Mesodermal cell (in vitro differentiated cells): ENCODE measurements at regions not wholly inside any gene's neighbourhood (a gene's known extent, or its start where the extent isn't known, plus 50 kb on each side); places are given as distances from the start of the nearest gene placed in this dataset.

Experiments
- H3K27ac ChIP-seq: 2 replicates; pipeline ENCODE4 v1.7.0; 2013; ENCODE audit warnings: mild to moderate bottlenecking, low read depth, low read length, moderate library complexity; ENCODE audit not compliant: severe bottlenecking
- H3K36me3 ChIP-seq: 2 replicates; pipeline ENCODE4 v1.7.1; 2013; ENCODE audit warnings: mild to moderate bottlenecking, low read length, moderate library complexity; ENCODE audit not compliant: control insufficient read depth, insufficient read depth
- H3K4me1 ChIP-seq: one replicate; pipeline ENCODE4 v1.7.1; 2013; ENCODE audit warnings: mild to moderate bottlenecking, low read length; ENCODE audit not compliant: insufficient read depth, control insufficient read depth, poor library complexity, severe bottlenecking
- H3K4me3 ChIP-seq: 2 replicates; pipeline ENCODE4 v1.7.0; 2013; ENCODE audit warnings: low read length, control low read depth, mild to moderate bottlenecking; ENCODE audit not compliant: insufficient read depth, poor library complexity, severe bottlenecking; ENCODE audit errors: extremely low read depth
- H3K9me3 ChIP-seq: 2 replicates; pipeline ENCODE4 v1.7.1; 2013; ENCODE audit warnings: mild to moderate bottlenecking, low read length, moderate library complexity; ENCODE audit not compliant: control insufficient read depth
- WGBS, 2 experiments: methylation state at CpG; one replicate each; pipeline ENCODE4 v1.1.5; 2013; ENCODE audit warnings: missing lambda C conversion rate in 2 of 2; ENCODE audit not compliant: insufficient coverage in 2 of 2; 5-methylcytosine and 5-hydroxymethylcytosine counted together

DNA sequence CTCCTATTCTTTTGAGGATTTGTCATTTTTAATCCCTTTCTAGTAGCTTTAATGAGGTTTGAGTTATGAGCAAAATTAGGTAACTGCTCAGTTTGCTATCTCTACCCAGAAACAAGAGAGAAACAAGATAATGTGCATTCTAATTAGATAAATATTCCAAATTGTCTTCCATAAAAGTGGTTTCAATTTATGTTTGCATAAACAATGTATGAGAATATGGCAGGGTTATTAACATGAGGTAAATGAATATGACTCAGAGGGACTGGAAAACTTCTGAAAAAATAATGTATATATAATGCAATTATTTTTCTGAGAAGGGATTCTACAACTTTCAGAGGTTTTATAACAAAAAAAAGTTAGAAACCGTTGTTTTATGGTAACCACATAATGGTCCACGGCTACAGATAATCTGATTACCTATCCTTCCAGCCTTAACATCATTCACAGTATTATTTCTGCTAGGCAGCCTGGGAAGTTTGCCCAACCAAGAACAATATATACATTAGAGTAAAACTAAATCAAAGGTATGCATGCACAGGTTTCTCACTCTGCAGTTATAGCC lies 101.2 kb downstream of the CRPPA start:
- H3K4me3 ChIP-seq, result no peak overlapping the region
- H3K36me3 ChIP-seq, result no peaks in the 10 kb centered on the region
- WGBS, 2 experiments, result no CpG with 5 or more reads among the region's 2 CpGs
- no peaks in the 10 kb centered on the region for H3K9me3 ChIP-seq
- H3K4me1 ChIP-seq, result no peaks in the 10 kb centered on the region
- H3K27ac ChIP-seq, result no peak overlapping the region

DNA sequence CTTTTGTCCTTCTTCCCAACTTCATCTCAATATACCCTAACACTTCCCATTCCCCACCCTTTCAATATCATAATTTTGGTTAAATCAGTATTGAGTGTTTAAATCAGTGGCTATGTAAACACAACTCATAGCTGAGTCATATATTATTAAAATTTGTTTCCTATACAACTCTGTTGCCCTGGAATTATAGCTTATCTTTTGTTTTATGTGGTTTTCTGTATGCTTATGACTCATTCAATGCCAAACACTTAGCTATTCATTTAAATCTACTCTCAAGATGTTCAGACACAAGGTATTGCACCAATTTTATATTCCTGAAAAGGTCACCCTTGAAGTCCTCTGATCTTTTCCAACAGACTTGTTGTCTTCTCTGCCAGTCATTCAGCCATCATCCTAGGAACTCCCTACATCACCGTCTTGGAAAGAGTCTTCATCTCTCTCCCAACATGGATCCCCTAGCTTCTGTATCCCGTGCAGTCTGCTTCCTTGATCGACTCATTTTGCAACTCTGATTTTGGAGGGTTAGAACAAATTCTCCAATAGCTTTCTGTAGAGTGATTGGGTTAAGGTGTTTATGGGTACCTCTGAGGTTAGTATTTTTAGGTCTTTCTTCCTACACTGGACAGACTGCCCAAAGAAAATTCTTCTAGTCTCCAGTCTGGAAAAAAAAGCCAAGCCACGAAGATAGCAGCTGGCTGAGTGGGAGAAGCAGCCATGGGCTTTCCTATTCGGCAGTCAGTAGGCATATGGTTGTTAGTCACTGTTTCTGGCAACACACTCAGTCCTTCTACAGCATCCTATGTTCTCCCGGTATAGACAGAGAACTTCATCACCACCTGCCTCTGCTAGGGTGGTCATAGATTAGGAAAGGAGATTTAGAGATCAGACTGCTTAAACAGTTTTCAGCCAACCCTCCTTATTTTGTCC lies 102.1 kb downstream of the CRPPA start:
- Histone ChIP-seq H3K4me3 (no peak overlapping the region), H3K27ac (no peak overlapping the region), H3K4me1 (no peaks in the 10 kb centered on the region), H3K36me3 (no peaks in the 10 kb centered on the region), H3K9me3 (no peaks in the 10 kb centered on the region)
- WGBS, 2 experiments, result 68 to 88% methylated on average over 3 to 4 of the region's 6 CpGs

DNA sequence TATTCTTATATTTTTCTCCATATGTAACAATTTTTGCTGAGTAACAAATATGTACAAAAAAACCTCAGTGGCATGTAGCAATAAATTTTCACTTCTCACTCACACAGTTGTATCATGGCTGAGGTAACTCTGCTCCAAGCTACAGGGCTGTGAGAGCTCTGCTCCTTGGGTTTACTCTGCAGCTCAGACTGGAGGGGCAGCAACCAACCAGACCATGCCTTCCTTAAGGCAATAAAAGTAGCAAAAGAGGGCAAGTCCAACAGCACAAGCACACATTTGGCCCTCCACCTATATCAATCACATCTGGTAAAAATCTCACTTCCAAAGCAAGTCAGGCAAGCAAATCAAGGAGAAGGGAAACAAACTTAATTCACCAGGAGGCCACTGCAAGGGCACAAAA lies 102.9 kb downstream of the CRPPA start:
- H3K36me3 ChIP-seq, result no peaks in the 10 kb centered on the region
- H3K4me3 ChIP-seq, result no peak overlapping the region
- H3K9me3 ChIP-seq, result no peaks in the 10 kb centered on the region
- H3K27ac ChIP-seq, result no peak overlapping the region
- no peaks in the 10 kb centered on the region for H3K4me1 ChIP-seq

DNA sequence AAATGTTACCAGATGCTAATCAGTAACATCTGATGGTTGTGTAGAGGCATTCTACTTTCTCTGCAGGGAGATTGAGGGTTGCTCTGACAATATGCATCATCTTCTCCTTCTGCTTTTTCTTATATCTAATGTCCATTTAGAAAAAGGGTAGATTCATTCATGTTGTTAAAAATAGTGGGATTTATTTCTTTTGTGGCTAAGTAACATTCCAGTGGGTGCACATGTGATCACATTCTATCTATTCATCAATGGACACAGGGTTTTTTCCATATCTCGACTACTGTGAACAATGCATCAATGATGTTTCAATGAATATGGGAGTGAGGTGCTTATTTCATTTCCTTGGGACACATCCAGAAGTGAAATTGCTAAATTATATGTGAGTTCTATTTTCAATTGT lies 103.9 kb downstream of the CRPPA start:
- no peaks in the 10 kb centered on the region for H3K9me3 ChIP-seq
- no CpG with 5 or more reads among the region's 1 CpG for WGBS, 2 experiments
- H3K36me3 ChIP-seq, result no peaks in the 10 kb centered on the region
- no peak overlapping the region for H3K27ac ChIP-seq
- no peaks in the 10 kb centered on the region for H3K4me1 ChIP-seq
- H3K4me3 ChIP-seq, result no peak overlapping the region

DNA sequence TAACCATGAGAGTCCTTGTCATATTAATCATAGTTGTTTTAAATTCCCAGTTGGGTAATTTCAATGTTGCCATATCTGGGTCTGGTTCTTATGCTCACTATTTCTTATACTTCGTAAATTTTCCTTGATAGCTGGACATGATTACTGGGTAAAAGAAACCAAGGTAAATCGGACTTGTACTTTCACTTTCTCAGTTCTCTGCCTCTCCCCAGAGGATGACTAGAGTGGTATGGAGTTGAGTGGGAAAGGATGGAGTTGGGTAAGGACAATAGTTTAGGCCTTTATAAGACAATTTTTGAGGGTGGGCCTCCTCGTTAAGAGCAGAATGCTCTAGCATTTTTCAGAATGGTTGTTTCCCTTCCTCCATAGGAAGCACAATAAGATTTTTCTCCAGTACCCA lies 106.1 kb downstream of the CRPPA start:
- Histone ChIP-seq H3K27ac (no peak overlapping the region), H3K36me3 (no peaks in the 10 kb centered on the region), H3K4me1 (no peaks in the 10 kb centered on the region), H3K9me3 (no peaks in the 10 kb centered on the region), H3K4me3 (no peak overlapping the region)
- WGBS, 2 experiments, result 80% methylated on average over 1 of the region's 3 CpGs; no CpG with 5 or more reads in 1 of the 2 experiments

DNA sequence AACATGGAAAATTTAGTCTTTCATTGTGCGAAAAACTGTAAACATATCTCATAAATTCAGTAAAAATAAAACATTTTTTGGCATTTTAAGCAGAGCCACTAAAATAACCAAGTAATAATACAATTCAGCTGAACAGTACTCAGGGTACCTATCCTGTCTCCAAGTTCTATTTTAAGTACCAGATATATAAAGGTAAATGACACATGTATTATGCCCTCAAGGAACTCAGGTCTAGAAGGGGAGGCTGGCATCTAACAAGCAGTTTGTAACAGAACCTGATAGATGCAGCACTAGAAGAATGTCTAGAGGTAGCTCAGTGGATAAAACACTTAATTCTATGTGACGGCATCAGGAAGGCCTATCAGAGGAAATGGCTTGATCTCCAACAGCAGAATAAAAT lies 112.2 kb downstream of the CRPPA start:
- Histone ChIP-seq H3K36me3 (no peaks in the 10 kb centered on the region), H3K9me3 (no peaks in the 10 kb centered on the region), H3K27ac (no peak overlapping the region), H3K4me3 (no peak overlapping the region), H3K4me1 (no peaks in the 10 kb centered on the region)
- WGBS, 2 experiments, result 91 to 100% methylated on average over 1 of the region's 2 CpGs

DNA sequence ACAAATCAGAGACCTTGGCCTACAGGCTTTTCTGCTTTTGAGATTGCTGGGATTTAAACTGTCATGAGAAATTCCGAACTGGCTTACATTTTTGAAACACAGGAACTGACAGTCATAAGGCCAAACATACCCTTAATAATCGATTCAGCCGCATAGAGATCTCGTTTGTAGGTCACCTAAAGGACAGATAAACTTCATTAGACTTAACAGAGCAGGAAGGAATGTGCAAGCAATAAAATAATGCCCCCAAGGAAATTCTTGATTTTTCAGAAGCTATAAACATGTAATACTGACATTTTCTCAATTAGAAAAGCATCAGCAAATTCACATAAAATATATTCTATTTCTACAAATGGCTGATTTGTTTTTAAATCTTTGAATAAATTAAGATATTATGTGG lies 120.0 kb downstream of the CRPPA start:
- H3K36me3 ChIP-seq, result no peaks in the 10 kb centered on the region
- WGBS, 2 experiments, result 91 to 95% methylated on average over 1 to 3 of the region's 4 CpGs
- H3K27ac ChIP-seq, result no peak overlapping the region
- H3K4me1 ChIP-seq, result no peaks in the 10 kb centered on the region
- no peak overlapping the region for H3K4me3 ChIP-seq
- H3K9me3 ChIP-seq, result no peaks in the 10 kb centered on the region

DNA sequence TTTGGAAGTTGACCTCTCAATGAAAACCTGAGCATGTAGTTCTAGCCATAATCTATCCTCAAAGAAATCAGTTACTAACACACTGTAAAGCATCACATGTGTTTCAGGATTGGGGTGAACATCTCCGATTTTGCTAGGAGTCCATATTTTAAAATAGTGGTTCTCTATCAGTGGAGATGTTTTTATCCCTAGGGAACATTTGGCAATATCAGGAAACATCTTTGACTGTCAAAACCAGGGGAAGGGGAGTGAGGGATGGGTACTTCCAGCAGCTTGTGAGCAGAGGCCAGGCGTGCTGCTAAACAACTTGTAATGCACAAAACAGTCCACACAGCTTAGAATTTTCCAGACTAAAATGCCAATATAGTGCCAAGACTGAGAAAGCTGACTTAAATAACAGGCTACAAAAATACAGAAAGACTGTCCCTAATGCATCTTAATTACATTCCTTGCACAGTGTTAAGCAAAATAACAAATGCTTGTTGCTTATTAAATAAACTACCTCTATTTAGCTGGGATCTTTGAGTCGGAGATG lies 120.9 kb downstream of the CRPPA start:
- 60 to 100% methylated on average over 1 of the region's 3 CpGs for WGBS, 2 experiments
- no peak overlapping the region for H3K27ac ChIP-seq
- H3K4me3 ChIP-seq, result no peak overlapping the region
- no peaks in the 10 kb centered on the region for H3K4me1 ChIP-seq
- H3K36me3 ChIP-seq, result no peaks in the 10 kb centered on the region
- no peaks in the 10 kb centered on the region for H3K9me3 ChIP-seq

DNA sequence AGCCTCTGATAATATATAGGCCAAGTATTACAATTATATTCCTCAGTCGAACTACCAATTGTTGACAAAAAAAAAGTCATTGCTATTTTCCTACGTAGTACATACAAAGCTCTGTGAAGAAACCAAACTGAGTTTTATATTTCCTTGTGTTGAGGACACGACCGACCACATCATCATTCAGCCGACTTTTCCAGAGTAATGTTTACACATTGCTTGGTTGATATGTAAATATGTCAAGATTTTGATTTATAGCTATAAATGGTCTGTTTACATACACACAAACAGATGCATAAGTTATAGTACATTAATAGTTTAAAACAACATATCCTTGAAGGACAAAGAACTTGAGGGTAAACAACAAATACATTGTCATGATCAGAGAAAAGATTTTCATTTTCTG lies 121.5 kb downstream of the CRPPA start:
- WGBS, 2 experiments, result 92 to 100% methylated on average over 1 to 2 of the region's 5 CpGs
- no peak overlapping the region for H3K27ac ChIP-seq
- H3K4me1 ChIP-seq, result no peaks in the 10 kb centered on the region
- no peak overlapping the region for H3K4me3 ChIP-seq
- H3K9me3 ChIP-seq, result no peaks in the 10 kb centered on the region
- H3K36me3 ChIP-seq, result no peaks in the 10 kb centered on the region

DNA sequence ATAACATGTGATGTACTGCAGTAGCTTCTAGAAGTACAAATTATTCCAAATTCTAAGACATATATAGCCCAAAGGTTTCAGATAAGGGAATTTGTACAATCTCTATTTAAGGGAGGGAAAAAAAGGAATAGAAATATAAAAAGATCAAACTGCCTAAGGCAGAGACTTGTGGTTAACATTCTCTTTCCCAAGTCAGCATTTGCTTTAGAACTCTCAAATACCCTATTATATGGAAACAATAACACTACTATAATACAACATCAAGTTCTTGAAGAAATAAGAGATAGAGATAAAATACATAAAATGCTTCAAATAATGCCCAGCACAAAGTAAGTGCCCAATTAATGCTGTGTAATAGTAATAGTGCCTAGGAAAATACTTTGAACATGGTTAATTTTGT lies 123.1 kb downstream of the CRPPA start:
- Histone ChIP-seq H3K9me3 (no peaks in the 10 kb centered on the region), H3K27ac (no peak overlapping the region), H3K4me3 (no peak overlapping the region), H3K4me1 (no peaks in the 10 kb centered on the region), H3K36me3 (no peaks in the 10 kb centered on the region)

DNA sequence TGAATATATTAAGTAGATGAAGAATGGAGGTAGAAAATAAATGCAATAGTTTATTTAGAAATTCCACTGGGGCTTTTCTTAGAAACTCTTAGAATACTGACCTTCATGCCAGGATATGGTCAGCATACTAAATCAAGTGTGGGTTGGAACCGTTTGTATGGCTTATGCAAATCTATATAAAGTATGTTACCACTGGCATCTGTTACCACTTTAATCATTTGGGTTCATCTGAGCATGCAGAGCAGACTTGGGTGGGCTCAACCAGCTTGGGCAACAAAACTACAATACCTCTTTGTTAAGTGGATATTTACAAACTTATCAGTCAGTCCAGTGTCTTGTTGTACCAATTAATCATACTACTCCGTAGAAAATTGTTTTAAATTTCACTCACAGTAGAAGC lies 125.8 kb downstream of the CRPPA start:
- no peak overlapping the region for H3K27ac ChIP-seq
- H3K9me3 ChIP-seq, result no peaks in the 10 kb centered on the region
- H3K36me3 ChIP-seq, result no peaks in the 10 kb centered on the region
- no peaks in the 10 kb centered on the region for H3K4me1 ChIP-seq
- H3K4me3 ChIP-seq, result no peak overlapping the region
- whole genome bisulfite sequencing, 2 experiments, result no CpG with 5 or more reads among the region's 2 CpGs
